Fibroblast of mammary gland (primary cell): ENCODE measurements at regions not wholly inside any gene's neighbourhood (a gene's known extent, or its start where the extent isn't known, plus 50 kb on each side); places are given as distances from the start of the nearest gene placed in this dataset.

Experiments
- DNase-seq: peaks from one replicate; pipeline ENCODE4 v3.0.0-alpha.2; 2010; ENCODE audit warnings: low read depth
- H3K4me3 ChIP-seq: 2 replicates; pipeline ENCODE4 v1.5.1; 2011; ENCODE audit warnings: low read depth, mild to moderate bottlenecking, low read length, moderate library complexity; ENCODE audit not compliant: control insufficient read depth
- CTCF ChIP-seq: conservative IDR thresholded peaks from 2 replicates; pipeline ENCODE4 v1.5.1; 2011; ENCODE audit warnings: low read depth, low read length, inconsistent platforms; ENCODE audit not compliant: control insufficient read depth, insufficient read depth

- no peak overlapping the region for H3K4me3 ChIP-seq
- DNase-seq = no peak
- no peak for TF ChIP-seq CTCF
Observed at GRCh38 chr2:236894791-236895190, 190.9 kb upstream of the COPS8 start.

GRCh38 chr2:236895497-236895896 lies 190.2 kb upstream of the COPS8 start:
- no peak overlapping the region for H3K4me3 ChIP-seq
- no peak for TF ChIP-seq CTCF
- DNase-seq = no peak

GRCh38 chr2:236896688-236897087 lies 189.0 kb upstream of the COPS8 start:
- no peak for DNase-seq
- TF ChIP-seq CTCF = no peak

GRCh38 chr2:236899146-236899545 lies 186.5 kb upstream of the COPS8 start:
- DNase-seq = no peak
- TF ChIP-seq CTCF = no peak
- H3K4me3 ChIP-seq = no peak overlapping the region

More at GRCh38 chr2:236896688-236897087, 189.0 kb upstream of the COPS8 start:
- H3K4me3 ChIP-seq = no peak overlapping the region

GRCh38 chr2:236899950-236900640 lies 185.6 kb upstream of the COPS8 start:
- TF ChIP-seq CTCF = no peak
- H3K4me3 ChIP-seq = no peak overlapping the region
- no peak for DNase-seq

GRCh38 chr2:236901956-236902355 lies 183.7 kb upstream of the COPS8 start:
- DNase-seq = no peak
- no peak for TF ChIP-seq CTCF
- no peak overlapping the region for H3K4me3 ChIP-seq

GRCh38 chr2:236903978-236904377 lies 181.7 kb upstream of the COPS8 start:
- H3K4me3 ChIP-seq = no peak overlapping the region
- DNase-seq = no peak
- no peak for TF ChIP-seq CTCF
